NCI-H526 (cell line): ENCODE measurements at regions not wholly inside any gene's neighbourhood (a gene's known extent, or its start where the extent isn't known, plus 50 kb on each side); places are given as distances from the start of the nearest gene placed in this dataset.
"Not testable (repeated sequence)": the region's sequence is repeated elsewhere in the genome, so short reads cannot be mapped to it uniquely, and the experiment has no call there.

Source experiments
- DNase-seq, 2 experiments: peaks; one replicate each; lab custom pipeline; 2025; lab: John Stamatoyannopoulos, UW

DNA sequence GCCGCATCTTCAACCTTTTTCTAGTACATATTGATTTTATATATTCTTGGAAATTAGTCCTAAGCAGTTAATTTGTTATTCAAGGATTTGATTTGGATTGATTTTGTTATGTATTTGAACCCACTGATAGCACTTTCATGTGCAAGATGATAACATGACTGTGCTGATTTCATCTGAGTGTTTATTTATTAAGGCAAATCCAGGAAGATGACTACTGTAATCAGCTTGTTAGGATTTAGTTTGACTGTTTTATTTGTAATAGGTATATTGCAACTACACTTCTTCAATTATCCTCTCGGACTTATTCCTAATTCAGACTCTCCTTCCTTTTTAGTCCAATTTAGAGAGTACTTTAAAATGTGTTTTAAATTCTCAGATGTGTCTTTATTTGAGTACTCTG is 75.1 kb upstream of the PRKG1 start:
- no peak for DNase-seq

DNA sequence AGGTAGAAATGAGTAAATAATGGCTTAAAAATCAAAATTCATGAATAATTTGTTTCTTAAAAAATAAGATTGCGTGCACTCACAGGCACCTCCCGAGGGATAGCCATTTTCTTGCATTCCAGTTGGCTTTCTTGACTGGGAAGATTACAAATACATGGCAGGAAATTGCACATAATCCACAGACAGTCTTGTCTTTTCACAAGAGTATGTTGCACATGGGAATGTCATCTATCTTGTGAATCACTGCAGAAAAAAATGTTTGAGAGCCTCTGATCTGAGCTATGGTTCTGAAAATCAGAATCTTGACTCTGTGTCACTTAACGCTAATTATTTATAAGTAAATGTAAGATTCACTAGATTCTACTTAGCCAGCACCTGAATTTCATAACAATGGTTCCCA is 74.1 kb upstream of the PRKG1 start:
- no peak for DNase-seq

GRCh38 chr10:51000976-51001375 is 73.3 kb upstream of the PRKG1 start:
- no peak for DNase-seq

DNA sequence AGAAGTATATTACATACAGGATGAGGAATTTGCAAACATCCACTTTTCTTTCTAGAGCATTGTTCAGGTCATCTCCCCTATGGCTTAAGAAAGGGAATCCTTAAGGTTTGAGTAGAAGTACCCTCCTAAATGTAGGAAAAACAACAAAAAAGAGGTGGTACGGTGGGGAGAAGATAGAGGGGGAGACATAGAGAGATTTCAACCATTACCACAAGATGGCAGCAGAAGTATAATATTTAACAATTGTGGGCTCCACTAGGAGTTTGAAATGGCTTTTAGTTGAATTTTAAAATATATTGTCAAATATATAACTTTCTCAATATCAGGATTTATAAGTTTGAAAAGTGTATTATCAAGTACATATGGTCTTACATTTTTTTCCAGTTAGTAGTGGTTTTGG is 72.7 kb upstream of the PRKG1 start:
- peak in 1 of 2 experiments; percentile 18 for DNase-seq

DNA sequence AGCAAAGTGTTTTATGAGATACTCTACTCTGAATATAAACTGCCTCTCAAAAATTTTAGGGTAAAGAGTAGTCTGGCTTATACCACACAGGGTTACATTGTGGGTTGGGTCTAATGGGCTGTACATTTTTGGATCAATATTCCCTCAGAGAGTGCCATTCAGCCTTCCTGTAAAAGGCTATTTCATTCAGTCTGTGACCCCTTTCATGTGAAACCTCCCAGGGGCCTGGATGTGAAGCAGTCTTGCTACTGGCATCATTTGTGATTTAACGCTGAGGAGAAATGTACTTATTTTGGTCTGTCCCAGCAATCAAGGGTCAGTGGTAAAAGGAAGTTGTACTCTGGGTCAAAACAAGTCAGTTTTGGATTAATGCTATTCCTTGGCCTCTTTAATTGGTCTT is 71.8 kb upstream of the PRKG1 start:
- DNase-seq, result no peak

- DNase-seq, result no peak
Measured at GRCh38 chr10:51004776-51005175, 69.5 kb upstream of the PRKG1 start.

GRCh38 chr10:51005551-51005950 is 68.7 kb upstream of the PRKG1 start:
- no peak for DNase-seq

DNA sequence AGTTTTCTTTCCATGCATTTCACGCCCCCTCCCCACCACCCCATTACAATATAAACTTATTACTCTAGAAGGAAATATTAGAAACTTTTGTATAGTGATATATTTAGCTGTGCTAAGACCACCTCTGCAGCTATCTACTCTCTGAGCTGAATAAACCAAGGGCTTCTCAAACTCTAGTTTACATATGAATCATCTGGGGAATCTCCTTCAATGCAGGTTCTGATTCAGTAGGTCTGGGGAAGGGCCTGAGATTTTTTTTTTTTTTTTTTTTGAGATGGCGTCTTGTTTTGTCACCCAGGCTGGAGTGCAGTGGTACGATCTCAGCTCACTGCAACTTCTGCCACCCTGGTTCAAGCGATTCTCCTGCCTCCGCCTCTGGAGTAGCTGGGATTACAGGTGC is 67.6 kb upstream of the PRKG1 start:
- DNase-seq, result no peak

DNA sequence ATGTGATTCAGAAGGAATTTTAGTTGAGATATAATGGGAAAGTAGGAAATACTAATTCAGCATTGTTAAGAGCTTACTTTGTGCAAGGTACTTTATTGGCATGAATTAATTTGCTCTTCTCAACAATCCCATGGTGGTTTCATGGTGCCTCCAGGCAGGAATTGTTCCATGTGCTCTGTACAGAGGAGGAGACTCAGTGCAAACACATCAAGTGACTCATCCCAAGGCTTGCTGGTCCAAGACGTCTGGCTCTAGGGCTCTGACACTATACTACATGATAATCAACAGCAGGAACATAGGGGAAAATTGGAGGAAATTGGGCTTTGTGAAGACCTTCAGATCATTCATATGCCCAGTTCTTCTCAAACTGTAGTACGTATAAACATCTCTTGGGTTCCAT is 66.5 kb upstream of the PRKG1 start:
- DNase-seq, result no peak

DNA sequence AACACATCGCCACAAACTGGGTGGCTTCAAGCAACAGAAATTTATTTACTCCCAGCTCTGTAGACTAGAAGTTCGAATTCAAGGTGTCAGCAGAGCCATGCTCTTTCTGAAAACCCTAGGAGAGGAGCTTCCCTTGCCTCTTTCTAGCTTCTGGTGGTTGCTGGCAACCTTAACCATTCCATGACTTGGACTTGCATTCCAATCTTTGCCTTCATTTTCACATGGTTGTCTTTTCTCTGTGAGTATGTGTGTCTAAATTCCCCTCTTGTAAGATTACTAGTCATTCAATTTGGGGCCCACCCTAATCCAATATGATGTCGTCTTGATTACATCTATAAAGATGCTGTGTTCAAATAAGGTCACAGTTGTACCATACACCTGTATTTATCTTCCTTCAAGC is 65.9 kb upstream of the PRKG1 start:
- no peak for DNase-seq

- DNase-seq, result peak; percentile 3 to 44
Measured at GRCh38 chr10:51010977-51011376, 63.3 kb upstream of the PRKG1 start.

DNA sequence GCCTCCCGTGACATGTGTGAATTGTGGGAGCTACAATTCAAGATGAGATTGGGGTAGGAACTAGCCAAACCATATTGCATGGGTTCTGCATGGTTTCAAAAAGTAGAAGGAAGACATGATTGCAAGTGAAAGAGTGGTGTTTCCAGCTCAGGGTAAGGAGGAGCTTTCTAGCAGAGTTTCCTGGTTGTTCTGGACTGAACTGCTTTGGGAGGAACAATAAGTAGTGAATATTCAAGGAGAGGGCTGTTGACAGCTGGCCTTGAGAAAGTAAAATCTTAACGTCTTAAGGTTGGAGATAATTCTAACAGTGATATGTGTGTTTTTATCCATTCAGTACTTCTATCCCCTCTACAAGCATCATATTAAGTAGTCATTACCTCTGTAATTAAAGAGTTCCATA is 62.2 kb upstream of the PRKG1 start:
- no peak for DNase-seq

- no peak for DNase-seq
Measured at GRCh38 chr10:51014680-51015389, 59.5 kb upstream of the PRKG1 start.

- not testable (repeated sequence) for DNase-seq
Measured at GRCh38 chr10:51015390-51015754, 58.9 kb upstream of the PRKG1 start.

DNA sequence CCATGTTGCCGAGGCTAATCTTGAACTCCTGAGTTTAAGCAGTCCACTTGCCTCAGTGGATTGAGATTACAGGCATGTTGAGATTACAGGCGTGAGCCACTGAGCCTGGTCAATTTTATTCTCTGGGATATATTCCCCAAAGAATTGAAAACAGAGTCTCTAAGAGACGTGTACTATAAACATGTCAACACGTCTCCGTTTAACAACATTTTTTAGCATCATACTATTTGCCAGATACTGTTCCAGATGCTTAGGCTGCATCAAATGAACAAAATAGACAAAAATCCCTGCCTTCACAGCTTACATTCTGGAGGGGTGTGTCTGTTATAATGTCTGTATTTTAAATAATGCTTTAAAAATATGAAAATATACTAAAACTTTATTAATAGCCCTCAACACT is 54.1 kb upstream of the PRKG1 start:
- DNase-seq, result no peak

DNA sequence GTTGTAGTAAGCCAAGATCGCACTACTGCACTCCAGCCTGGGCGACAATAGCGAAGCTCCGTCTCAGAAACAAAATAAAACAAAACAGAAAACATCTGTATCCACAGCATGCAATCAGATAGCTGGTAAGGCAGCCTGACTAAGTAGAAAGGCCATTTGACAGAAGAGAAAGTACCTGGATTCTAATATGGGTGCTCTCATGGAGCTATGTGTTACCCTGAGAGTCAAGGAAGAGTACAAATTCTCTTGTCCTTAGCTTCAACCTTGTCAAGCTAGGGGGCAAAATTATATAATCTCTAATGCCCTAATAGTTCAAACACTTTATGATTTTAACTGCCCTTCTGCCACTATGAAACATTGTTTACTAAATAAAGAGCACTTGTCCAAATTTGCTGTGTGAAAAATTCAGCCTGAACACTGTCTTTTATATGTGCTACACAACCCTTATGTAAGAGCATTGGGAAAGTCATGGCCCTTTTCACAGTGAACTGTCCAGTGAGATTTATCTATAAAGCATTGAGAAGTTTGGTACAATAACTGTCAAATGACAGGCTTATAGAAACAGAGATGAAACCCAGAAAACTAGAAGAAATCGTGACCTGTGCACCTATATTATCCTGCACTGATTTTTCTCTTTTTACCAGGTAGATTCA is 51.2 kb upstream of the PRKG1 start:
- no peak for DNase-seq

DNA sequence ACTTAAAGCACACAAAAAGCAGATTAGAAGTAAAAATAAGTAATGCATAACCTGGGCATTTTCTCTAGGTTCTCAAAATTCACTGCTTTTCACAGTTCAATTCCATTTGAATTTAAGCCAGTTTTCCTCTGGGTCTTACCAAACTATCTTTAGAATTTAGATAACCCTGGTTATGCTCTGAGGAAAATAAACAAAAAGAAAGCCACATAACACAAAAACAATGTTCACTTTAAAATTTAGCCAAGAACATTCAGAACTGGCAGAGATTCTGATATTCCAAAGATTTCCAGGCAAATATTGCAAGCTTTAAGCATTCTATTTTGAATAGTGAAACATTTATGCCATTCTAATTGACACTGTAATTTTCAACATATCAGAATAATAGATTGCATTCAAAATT is 50.7 kb upstream of the PRKG1 start:
- DNase-seq, result no peak
